A549 (cell line): ENCODE measurements at regions not wholly inside any gene's neighbourhood (a gene's known extent, or its start where the extent isn't known, plus 50 kb on each side); places are given as distances from the start of the nearest gene placed in this dataset.

Experiments
- BHLHE40 ChIP-seq: IDR thresholded peaks from 2 replicates; pipeline ENCODE4 v1.6.1; 2012; ENCODE audit warnings: low read depth, low read length, inconsistent platforms
- CHD2 ChIP-seq: fragments of 150-350 bp; IDR thresholded peaks from 2 replicates; pipeline ENCODE4 v1.6.1; 2014; ENCODE audit warnings: low read length; ENCODE audit not compliant: partially characterized antibody
- CTCF ChIP-seq: fragments of >200 bp; sonication (Bioruptor Twin); formaldehyde crosslinking; IDR thresholded peaks from 3 replicates; pipeline ENCODE4 v1.5.1; 2016
- EP300 ChIP-seq, 2 experiments: fragments of >200 bp; sonication (Bioruptor Twin); formaldehyde crosslinking; IDR thresholded peaks; 2 replicates in 1 of 2; 3 replicates in 1 of 2; pipeline ENCODE4 v1.6.1; 2016 to 2017
- ESRRA ChIP-seq: fragments of 150-350 bp; IDR thresholded peaks from 2 replicates; pipeline ENCODE4 v1.6.1; 2014; ENCODE audit warnings: mild to moderate bottlenecking, low read length, borderline replicate concordance
- TFCP2L1 ChIP-seq: fragments of 250-450 bp; sonication (Bioruptor Pico); IDR thresholded peaks from 2 replicates; pipeline ENCODE4 v1.5.0; 2021; ENCODE audit warnings: mild to moderate bottlenecking
- ZFP36 ChIP-seq: fragments of 450-650 bp; IDR thresholded peaks from 2 replicates; pipeline ENCODE4 v1.6.1; 2014; ENCODE audit warnings: borderline replicate concordance; ENCODE audit not compliant: partially characterized antibody

GRCh38 chr15:95075792-95076677 is 844.7 kb downstream of the MCTP2 start:
- no peak for TF ChIP-seq ESRRA
- no peak for TF ChIP-seq CTCF
- no peak for TF ChIP-seq ZFP36
- no peak for TF ChIP-seq CHD2
- no peak for TF ChIP-seq EP300 (IDR thresholded peaks at IDR 0.05)
- no peak for TF ChIP-seq BHLHE40
- no peak for TF ChIP-seq TFCP2L1
